Esophagus muscularis mucosa (tissue), 4 donors: ENCODE measurements at regions not wholly inside any gene's neighbourhood (a gene's known extent, or its start where the extent isn't known, plus 50 kb on each side); places are given as distances from the start of the nearest gene placed in this dataset.
"Not testable (repeated sequence)": the region's sequence is repeated elsewhere in the genome, so short reads cannot be mapped to it uniquely, and the experiment has no call there.

Experiments
- DNase-seq: peaks from one replicate; pipeline ENCODE4 v3.0.0-alpha.2; 2017; ENCODE audit errors: extremely low spot score
- H3K27ac ChIP-seq, 4 donors: fragments of 200-600 bp; sonication (generic); replicated peaks in 1 of 4; 1 replicate in 3 of 4; 2 replicates in 1 of 4; pipeline ENCODE4 v1.5.1; 2016 to 2019; ENCODE audit warnings: mild to moderate bottlenecking in 1 of 4
- H3K27me3 ChIP-seq, 4 donors: fragments of 200-600 bp; sonication (generic); one replicate each; pipeline versions ENCODE4 v1.5.1 to v1.6.0; 2016 to 2019
- H3K36me3 ChIP-seq, 4 donors: fragments of 200-600 bp; sonication (generic); one replicate each; pipeline ENCODE4 v1.5.1; 2016 to 2019
- H3K4me1 ChIP-seq, 4 donors: fragments of 200-600 bp; sonication (generic); one replicate each; pipeline ENCODE4 v1.5.1; 2016 to 2019
- H3K4me3 ChIP-seq, 4 donors: fragments of 200-600 bp; sonication (generic); 1 replicate in 2 of 4; 2 replicates in 2 of 4; pipeline ENCODE4 v1.5.1; 2016 to 2019; ENCODE audit warnings: mild to moderate bottlenecking in 4 of 4, moderate library complexity in 1 of 4
- H3K9me3 ChIP-seq, 4 donors: fragments of 200-600 bp; sonication (generic); 1 replicate in 3 of 4; 2 replicates in 1 of 4; pipeline ENCODE4 v1.5.1; 2016 to 2019
- EP300 ChIP-seq: sonication (generic); formaldehyde crosslinking; IDR thresholded peaks from one replicate; pipeline ENCODE4 v1.6.1; 2017; ENCODE audit warnings: antibody characterized with exemption
- POLR2A ChIP-seq: fragments of 450-650 bp; IDR thresholded peaks from one replicate; pipeline ENCODE4 v1.6.1; 2017; ENCODE audit warnings: antibody characterized with exemption, moderate library complexity, mild to moderate bottlenecking, low read depth
- POLR2AphosphoS5 ChIP-seq, 2 donors: sonication (generic); formaldehyde crosslinking; IDR thresholded peaks; one replicate each; pipeline ENCODE4 v1.6.1; 2017; ENCODE audit warnings: antibody characterized with exemption in 2 of 2
- WGBS: methylation state at CpG from one replicate; pipeline ENCODE4 v1.1.5; 2018; 5-methylcytosine and 5-hydroxymethylcytosine counted together
- intact Hi-C: fragments of 100-400 bp; cut with DNase I; formaldehyde crosslinking; loops from one replicate; pipeline ENCODE4 v1.15.1; 2023
- TF ChIP-seq, protein P1 (sequence below), 3 experiments: fragments of 200-600 bp in 2 of 3; fragments of 450-650 bp in 1 of 3; sonication (generic) in 2 of 3; IDR thresholded peaks; one replicate each; pipeline ENCODE4 v1.5.1; 2017 to 2019; ENCODE audit warnings: antibody characterized with exemption in 3 of 3, mild to moderate bottlenecking in 2 of 3, moderate library complexity in 1 of 3

DNA sequence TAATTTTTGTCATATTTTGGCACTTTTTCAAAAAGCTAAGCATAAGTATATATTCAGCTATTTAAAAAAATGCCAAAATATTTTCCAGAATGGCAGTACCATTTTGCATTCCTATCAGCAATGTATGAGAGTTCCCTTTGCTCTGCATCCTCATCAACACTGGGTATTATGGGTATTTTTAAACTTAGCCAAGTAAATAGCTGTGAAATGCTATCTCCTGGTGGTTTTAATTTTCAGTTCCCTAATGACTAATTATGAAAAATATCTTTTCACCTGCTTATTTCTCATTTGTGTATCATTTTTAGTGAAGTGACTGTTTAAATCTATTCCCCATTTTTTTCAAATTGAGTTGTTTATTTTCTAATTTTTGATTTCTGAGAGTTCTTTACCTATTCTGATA is 199.7 kb upstream of the NECTIN3 start:
- H3K36me3 ChIP-seq: no peaks in the 10 kb centered on the region
- no peaks in the 10 kb centered on the region for H3K4me1 ChIP-seq
- intact Hi-C loops: no loop called here
- no peaks in the 10 kb centered on the region for H3K27me3 ChIP-seq
- H3K4me3 ChIP-seq: no peak overlapping the region
- no peak overlapping the region for H3K27ac ChIP-seq
- DNase-seq: no peak
- no peak for TF ChIP-seq POLR2A
- TF ChIP-seq POLR2AphosphoS5 (IDR thresholded peaks at IDR 0.05): no peak
- no peak for TF ChIP-seq EP300
- TF ChIP-seq, protein P1, sequence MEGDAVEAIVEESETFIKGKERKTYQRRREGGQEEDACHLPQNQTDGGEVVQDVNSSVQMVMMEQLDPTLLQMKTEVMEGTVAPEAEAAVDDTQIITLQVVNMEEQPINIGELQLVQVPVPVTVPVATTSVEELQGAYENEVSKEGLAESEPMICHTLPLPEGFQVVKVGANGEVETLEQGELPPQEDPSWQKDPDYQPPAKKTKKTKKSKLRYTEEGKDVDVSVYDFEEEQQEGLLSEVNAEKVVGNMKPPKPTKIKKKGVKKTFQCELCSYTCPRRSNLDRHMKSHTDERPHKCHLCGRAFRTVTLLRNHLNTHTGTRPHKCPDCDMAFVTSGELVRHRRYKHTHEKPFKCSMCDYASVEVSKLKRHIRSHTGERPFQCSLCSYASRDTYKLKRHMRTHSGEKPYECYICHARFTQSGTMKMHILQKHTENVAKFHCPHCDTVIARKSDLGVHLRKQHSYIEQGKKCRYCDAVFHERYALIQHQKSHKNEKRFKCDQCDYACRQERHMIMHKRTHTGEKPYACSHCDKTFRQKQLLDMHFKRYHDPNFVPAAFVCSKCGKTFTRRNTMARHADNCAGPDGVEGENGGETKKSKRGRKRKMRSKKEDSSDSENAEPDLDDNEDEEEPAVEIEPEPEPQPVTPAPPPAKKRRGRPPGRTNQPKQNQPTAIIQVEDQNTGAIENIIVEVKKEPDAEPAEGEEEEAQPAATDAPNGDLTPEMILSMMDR (IDR thresholded peaks at IDR 0.05): no peak
- H3K9me3 ChIP-seq: no peaks in the 10 kb centered on the region

GRCh38 chr3:110878692-110879091 is 192.9 kb upstream of the NECTIN3 start:
- no peak overlapping the region for H3K27ac ChIP-seq
- H3K4me1 ChIP-seq: peaks cover 0 to 25% (median 21%) of the 10 kb centered on the region in 4 donors
- H3K4me3 ChIP-seq: no peak overlapping the region
- 75% methylated on average over 3 of the region's 3 CpGs for WGBS
- H3K9me3 ChIP-seq: no peaks in the 10 kb centered on the region
- no peak for DNase-seq
- TF ChIP-seq, protein P1 (IDR thresholded peaks at IDR 0.05): no peak
- no peak for TF ChIP-seq POLR2A
- no peak for TF ChIP-seq EP300
- no peak for TF ChIP-seq POLR2AphosphoS5 (IDR thresholded peaks at IDR 0.05)
- H3K27me3 ChIP-seq: no peaks in the 10 kb centered on the region
- no peaks in the 10 kb centered on the region for H3K36me3 ChIP-seq
- intact Hi-C loops: no loop called here

DNA sequence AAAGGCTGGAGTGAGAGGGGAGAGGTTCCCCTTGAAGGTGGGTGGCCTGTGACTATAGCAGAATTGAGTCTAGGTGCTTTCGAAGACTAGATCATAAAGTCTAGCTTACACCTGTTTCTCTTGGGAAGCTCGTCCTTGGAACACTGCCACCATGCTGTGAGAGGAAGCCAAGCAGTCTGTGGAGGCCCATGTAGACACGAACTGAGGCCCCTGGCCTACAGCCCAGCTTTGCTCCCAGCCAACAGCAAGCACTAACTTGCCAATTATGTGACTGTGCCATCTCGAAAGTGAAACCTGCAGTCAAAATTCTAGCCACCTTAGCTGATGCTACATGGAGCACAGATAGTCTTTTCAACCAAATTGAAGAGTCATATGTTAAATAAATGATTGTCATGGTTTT is 190.5 kb upstream of the NECTIN3 start:
- Histone ChIP-seq H3K36me3 (no peaks in the 10 kb centered on the region), H3K27ac (no peak overlapping the region), H3K4me3 (no peak overlapping the region), H3K9me3 (no peaks in the 10 kb centered on the region), H3K4me1 (peaks cover 0 to 25% (median 21%) of the 10 kb centered on the region in 4 donors), H3K27me3 (no peaks in the 10 kb centered on the region)
- no peak for DNase-seq
- 27% methylated on average over 4 of the region's 4 CpGs for WGBS
- TF ChIP-seq POLR2A (no peak), POLR2AphosphoS5 (IDR thresholded peaks at IDR 0.05) (peak in 1 of 2 donors; percentile 21), EP300 (no peak)
- TF ChIP-seq, protein P1 (IDR thresholded peaks at IDR 0.05): peak in 1 of 3 experiments; percentile 28
- intact Hi-C loops: no loop called here

DNA sequence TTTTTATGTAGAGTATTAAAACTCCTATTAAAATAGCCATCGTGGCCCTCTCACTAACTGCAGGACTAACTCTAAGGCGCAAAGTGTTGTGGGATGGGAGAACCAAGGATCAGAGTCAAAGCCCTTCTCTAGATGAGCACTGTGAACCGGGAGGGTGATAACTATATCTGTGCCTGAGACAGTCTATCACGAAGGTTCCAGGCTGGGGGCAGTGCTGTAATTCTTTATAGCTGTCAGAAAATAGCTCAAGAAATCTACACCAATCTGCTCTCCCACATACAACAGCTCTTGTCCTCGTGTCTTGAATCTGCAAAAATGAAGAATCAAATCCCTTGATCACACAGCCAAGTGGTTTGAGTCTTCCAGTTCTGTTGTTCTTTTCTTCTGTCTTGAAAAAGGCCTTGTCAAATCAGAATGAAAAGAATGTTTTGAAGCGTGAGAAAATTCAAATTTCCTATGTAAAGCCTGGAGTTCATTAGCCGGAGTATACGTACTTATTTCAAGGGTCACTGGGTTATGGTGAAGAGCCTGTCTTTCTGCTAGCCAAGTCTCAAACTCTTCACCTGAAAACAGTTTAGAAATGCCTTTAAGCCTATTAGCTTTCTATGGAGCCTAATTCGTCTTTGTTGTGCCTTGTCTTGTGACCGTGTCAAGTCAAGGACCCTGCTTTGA is 185.3 kb upstream of the NECTIN3 start:
- DNase-seq: no peak
- Histone ChIP-seq H3K36me3 (no peaks in the 10 kb centered on the region), H3K9me3 (no peaks in the 10 kb centered on the region), H3K27ac (no peak overlapping the region), H3K4me3 (no peak overlapping the region), H3K4me1 (peaks cover 0 to 2% (median 1%) of the 10 kb centered on the region in 4 donors), H3K27me3 (no peaks in the 10 kb centered on the region)
- TF ChIP-seq POLR2A: no peak
- no peak for TF ChIP-seq POLR2AphosphoS5 (IDR thresholded peaks at IDR 0.05)
- no peak for TF ChIP-seq EP300
- TF ChIP-seq, protein P1 (IDR thresholded peaks at IDR 0.05): no peak
- intact Hi-C loops: no loop called here
- 78% methylated on average over 10 of the region's 10 CpGs for WGBS

- no peak overlapping the region for H3K4me3 ChIP-seq
- no peaks in the 10 kb centered on the region for H3K36me3 ChIP-seq
- no peaks in the 10 kb centered on the region for H3K4me1 ChIP-seq
- 79% methylated on average over 1 of the region's 1 CpG for WGBS
- no peaks in the 10 kb centered on the region for H3K9me3 ChIP-seq
- no peaks in the 10 kb centered on the region for H3K27me3 ChIP-seq
- no peak for DNase-seq
- H3K27ac ChIP-seq: no peak overlapping the region
- intact Hi-C loops: no loop called here
- TF ChIP-seq POLR2AphosphoS5 (IDR thresholded peaks at IDR 0.05): no peak
- no peak for TF ChIP-seq EP300
- TF ChIP-seq, protein P1 (IDR thresholded peaks at IDR 0.05): no peak
- TF ChIP-seq POLR2A: no peak
Observed at GRCh38 chr3:110887176-110887575, 184.4 kb upstream of the NECTIN3 start.

- WGBS: 94% methylated on average over 27 of the region's 33 CpGs
- H3K4me1 ChIP-seq, DNase-seq, intact Hi-C loops, H3K36me3 ChIP-seq, H3K27ac ChIP-seq, H3K27me3 ChIP-seq, H3K9me3 ChIP-seq, H3K4me3 ChIP-seq: not testable (repeated sequence)
Observed at GRCh38 chr3:110888625-110889375, 182.8 kb upstream of the NECTIN3 start.

- H3K4me1 ChIP-seq, intact Hi-C loops, H3K4me3 ChIP-seq, H3K9me3 ChIP-seq, DNase-seq, H3K27ac ChIP-seq, H3K36me3 ChIP-seq, H3K27me3 ChIP-seq: not testable (repeated sequence)
- no CpG with 5 or more reads among the region's 3 CpGs for WGBS
Observed at GRCh38 chr3:110889376-110889699, 182.3 kb upstream of the NECTIN3 start.
